HCT116 (cell line): ENCODE measurements at regions not wholly inside any gene's neighbourhood (a gene's known extent, or its start where the extent isn't known, plus 50 kb on each side); places are given as distances from the start of the nearest gene placed in this dataset.

Source experiments
- ATAC-seq: fragments of 200-7000 bp; cut with Tn5 transposase; 2 replicates; pipeline ENCODE4 v1.9.1; 2020; ENCODE audit warnings: mild to moderate bottlenecking, moderate library complexity
- BruUV-seq: library from RNA; stranded (reverse); fragments of 400-500 nt; replicated peaks from 2 replicates; lab custom pipeline; 2021; lab: Mats Ljungman, UMichigan
- CTCF ChIA-PET: fragments of 300-600 bp; sonication (Branson Sonifier 250); formaldehyde crosslinking; loops from one replicate; lab custom pipeline; 2021; ENCODE audit warnings: antibody characterized with exemption; lab: Charles Lee
- POLR2A ChIA-PET: fragments of 300-600, 350-600 bp; sonication (Branson Sonifier 250); formaldehyde crosslinking; loops from one replicate; lab custom pipeline; 2021; ENCODE audit warnings: antibody characterized with exemption; lab: Charles Lee
- RAD21 ChIA-PET, 2 experiments: fragments of 300-600 bp; sonication (Branson Sonifier 250); formaldehyde crosslinking; loops; one replicate each; lab custom pipeline; 2023; ENCODE audit warnings: low total read pairs in 2 of 2; ENCODE audit not compliant: uncharacterized antibody in 2 of 2, unreplicated experiment in 2 of 2, low non-redundant PET in 1 of 2; lab: Charles Lee
- DNase-seq: peaks from one replicate; pipeline ENCODE4 v3.0.0-alpha.2; 2010; ENCODE audit warnings: low read depth, low spot score
- H2AFZ ChIP-seq: fragments of 200-600 bp; shearing (Covaris generic), sonication (generic); 2 replicates; pipeline ENCODE4 v1.6.1; 2017; ENCODE audit warnings: low read depth, mixed run types, mixed read lengths, antibody characterized with exemption, low read length; ENCODE audit not compliant: poor library complexity, severe bottlenecking
- H3K27ac ChIP-seq: 2 replicates; pipeline ENCODE4 v1.5.1; 2012; ENCODE audit warnings: low read depth, low read length
- H3K27me3 ChIP-seq: fragments of 200-600 bp; sonication (generic); 2 replicates; pipeline ENCODE4 v1.6.1; 2016; ENCODE audit warnings: mixed run types, low read length, mixed read lengths; ENCODE audit not compliant: insufficient read depth
- H3K36me3 ChIP-seq, 2 experiments: fragments of 200-500 bp in 1 of 2; fragments of 200-600 bp in 1 of 2; sonication (Bioruptor generic) in 1 of 2; sonication (generic) in 1 of 2; 2 replicates each; pipeline versions ENCODE4 v1.5.1 to v1.6.1; 2014 to 2016; ENCODE audit warnings: low read length in 2 of 2, inconsistent platforms in 1 of 2, mixed read lengths in 1 of 2, mixed run types in 1 of 2; ENCODE audit not compliant: insufficient read depth in 2 of 2, control insufficient read depth in 1 of 2
- H3K4me1 ChIP-seq, 2 experiments: fragments of 200-600 bp in 1 of 2; sonication (generic) in 1 of 2; 2 replicates each; pipeline versions ENCODE4 v1.5.1 to v1.6.1; 2012 to 2017; ENCODE audit warnings: low read length in 2 of 2, inconsistent platforms in 1 of 2, mild to moderate bottlenecking in 1 of 2, mixed read lengths in 1 of 2, mixed run types in 1 of 2, moderate library complexity in 1 of 2; ENCODE audit not compliant: insufficient read depth in 2 of 2, control insufficient read depth in 1 of 2
- H3K4me2 ChIP-seq: fragments of 200-600 bp; sonication (generic); 2 replicates; pipeline ENCODE4 v1.6.1; 2017; ENCODE audit warnings: mixed run types, low read length, mixed read lengths
- H3K4me3 ChIP-seq, 2 experiments: fragments of 200-600 bp in 1 of 2; sonication (generic) in 1 of 2; replicated peaks in 1 of 2; 2 replicates each; pipeline ENCODE4 v1.5.1; 2011 to 2016; ENCODE audit warnings: low read length in 2 of 2, control low read depth in 1 of 2, low read depth in 1 of 2, mild to moderate bottlenecking in 1 of 2, mixed read lengths in 1 of 2, mixed run types in 1 of 2
- H3K79me2 ChIP-seq: fragments of 200-600 bp; sonication (generic); 2 replicates; pipeline ENCODE4 v1.6.1; 2017; ENCODE audit warnings: mild to moderate bottlenecking, mixed run types, low read length, moderate library complexity, mixed read lengths; ENCODE audit not compliant: insufficient read depth
- H3K9ac ChIP-seq: fragments of 200-600 bp; sonication (generic); 2 replicates; pipeline ENCODE4 v1.6.1; 2016; ENCODE audit warnings: low read length, mixed read lengths
- H3K9me2 ChIP-seq: fragments of 200-600 bp; sonication (generic), shearing (Covaris generic); 2 replicates; pipeline ENCODE4 v1.6.1; 2017; ENCODE audit warnings: mixed run types, mild to moderate bottlenecking, moderate library complexity; ENCODE audit not compliant: insufficient read depth
- H3K9me3 ChIP-seq, 2 experiments: fragments of 200-500 bp in 1 of 2; fragments of 200-600 bp in 1 of 2; sonication (Bioruptor generic) in 1 of 2; sonication (generic) in 1 of 2; 2 replicates each; pipeline ENCODE4 v1.6.1; 2014 to 2017; ENCODE audit warnings: low read length in 2 of 2, mixed read lengths in 2 of 2, inconsistent platforms in 1 of 2, low read depth in 1 of 2, mild to moderate bottlenecking in 1 of 2, mixed run types in 1 of 2, moderate library complexity in 1 of 2; ENCODE audit not compliant: control insufficient read depth in 1 of 2, insufficient read depth in 1 of 2
- H4K20me1 ChIP-seq: fragments of 200-600 bp; sonication (generic), shearing (Covaris generic); 2 replicates; pipeline ENCODE4 v1.6.1; 2017; ENCODE audit warnings: mixed run types, mild to moderate bottlenecking, moderate library complexity; ENCODE audit not compliant: insufficient read depth
- CBX3 ChIP-seq: IDR thresholded peaks from 2 replicates; pipeline ENCODE4 v1.6.1; 2012; ENCODE audit warnings: low read depth
- EGR1 ChIP-seq: IDR thresholded peaks from 2 replicates; pipeline ENCODE4 v1.6.1; 2012; ENCODE audit warnings: low read depth
- ELF1 ChIP-seq: IDR thresholded peaks from 2 replicates; pipeline ENCODE4 v1.6.1; 2012; ENCODE audit warnings: low read depth, borderline replicate concordance
- FOSL1 ChIP-seq: IDR thresholded peaks from 2 replicates; pipeline ENCODE4 v1.6.1; 2012; ENCODE audit warnings: low read depth
- POLR2AphosphoS5 ChIP-seq: IDR thresholded peaks from 2 replicates; pipeline ENCODE4 v1.6.1; 2011; ENCODE audit warnings: mild to moderate bottlenecking, low read depth, low read length, moderate library complexity
- SIN3A ChIP-seq: IDR thresholded peaks from 2 replicates; pipeline ENCODE4 v1.6.1; 2012; ENCODE audit warnings: low read depth
- TCF7L2 ChIP-seq: IDR thresholded peaks from 2 replicates; pipeline ENCODE4 v1.7.0; 2011; ENCODE audit warnings: borderline replicate concordance, inconsistent platforms; ENCODE audit not compliant: insufficient read depth, insufficient read length; ENCODE audit errors: extremely low read depth
- YY1 ChIP-seq: IDR thresholded peaks from 2 replicates; pipeline ENCODE4 v1.6.1; 2011; ENCODE audit warnings: low read length, low read depth, moderate library complexity, mild to moderate bottlenecking; ENCODE audit not compliant: insufficient replicate concordance; ENCODE audit errors: extremely low read depth
- ZNF274 ChIP-seq: fragments of 200-500 bp; sonication (Bioruptor generic); IDR thresholded peaks from 2 replicates; pipeline ENCODE4 v1.6.1; 2014; ENCODE audit warnings: mild to moderate bottlenecking, low read depth, low read length, inconsistent platforms
- intact Hi-C: fragments of 100-400 bp; cut with micrococcal nuclease; formaldehyde crosslinking; loops from 2 replicates; pipeline ENCODE4 v1.10.0; 2022
- TF ChIP-seq, protein P1 (sequence below), 3 experiments: fragments of 200-600 bp in 1 of 3; sonication (generic) in 1 of 3; IDR thresholded peaks in 2 of 3; conservative IDR thresholded peaks in 1 of 3; 2 replicates each; pipeline ENCODE4 v1.5.1; 2012 to 2017; ENCODE audit warnings: low read depth in 2 of 3, low read length in 2 of 3, antibody characterized with exemption in 1 of 3, borderline replicate concordance in 1 of 3, control low read depth in 1 of 3, mild to moderate bottlenecking in 1 of 3, mixed read lengths in 1 of 3, mixed run types in 1 of 3, moderate library complexity in 1 of 3; ENCODE audit not compliant: insufficient read depth in 1 of 3

DNA sequence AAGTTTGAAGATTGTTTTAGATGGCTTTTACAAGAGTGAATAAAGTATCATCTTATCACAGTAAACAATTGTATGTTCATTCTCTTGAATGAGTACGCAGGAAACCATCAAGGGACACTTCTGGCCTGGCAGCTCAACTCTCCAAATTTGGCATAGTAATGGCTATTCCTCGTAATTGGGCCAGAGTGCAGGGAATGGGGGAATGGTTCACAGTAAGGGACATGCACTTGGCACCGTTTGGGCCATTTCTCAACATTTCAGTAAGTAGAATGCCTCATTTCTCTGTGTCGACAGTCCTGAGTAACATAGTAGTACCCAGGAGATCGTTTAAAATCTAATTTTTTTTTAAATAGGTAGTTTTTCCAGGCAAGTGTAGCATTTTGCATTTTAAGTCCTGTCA is 309.6 kb downstream of the KCNJ2 start (continued):
- no peak for TF ChIP-seq FOSL1
- TF ChIP-seq ELF1, result no peak
- no peak for TF ChIP-seq CBX3
- no peak for TF ChIP-seq ZNF274
- no peak for TF ChIP-seq TCF7L2
- no peak for TF ChIP-seq POLR2AphosphoS5
- TF ChIP-seq, protein P1, sequence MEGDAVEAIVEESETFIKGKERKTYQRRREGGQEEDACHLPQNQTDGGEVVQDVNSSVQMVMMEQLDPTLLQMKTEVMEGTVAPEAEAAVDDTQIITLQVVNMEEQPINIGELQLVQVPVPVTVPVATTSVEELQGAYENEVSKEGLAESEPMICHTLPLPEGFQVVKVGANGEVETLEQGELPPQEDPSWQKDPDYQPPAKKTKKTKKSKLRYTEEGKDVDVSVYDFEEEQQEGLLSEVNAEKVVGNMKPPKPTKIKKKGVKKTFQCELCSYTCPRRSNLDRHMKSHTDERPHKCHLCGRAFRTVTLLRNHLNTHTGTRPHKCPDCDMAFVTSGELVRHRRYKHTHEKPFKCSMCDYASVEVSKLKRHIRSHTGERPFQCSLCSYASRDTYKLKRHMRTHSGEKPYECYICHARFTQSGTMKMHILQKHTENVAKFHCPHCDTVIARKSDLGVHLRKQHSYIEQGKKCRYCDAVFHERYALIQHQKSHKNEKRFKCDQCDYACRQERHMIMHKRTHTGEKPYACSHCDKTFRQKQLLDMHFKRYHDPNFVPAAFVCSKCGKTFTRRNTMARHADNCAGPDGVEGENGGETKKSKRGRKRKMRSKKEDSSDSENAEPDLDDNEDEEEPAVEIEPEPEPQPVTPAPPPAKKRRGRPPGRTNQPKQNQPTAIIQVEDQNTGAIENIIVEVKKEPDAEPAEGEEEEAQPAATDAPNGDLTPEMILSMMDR (IDR thresholded peaks at IDR 0.05 in 2 of 3, conservative IDR thresholded peaks at IDR 0.05 in 1 of 3; ENCODE audit: borderline replicate concordance in 1 of 3, insufficient read depth in 1 of 3, low read depth in 2 of 3, low read length in 2 of 3), result no peak
- TF ChIP-seq, all 23 proteins: peak for 0

DNA sequence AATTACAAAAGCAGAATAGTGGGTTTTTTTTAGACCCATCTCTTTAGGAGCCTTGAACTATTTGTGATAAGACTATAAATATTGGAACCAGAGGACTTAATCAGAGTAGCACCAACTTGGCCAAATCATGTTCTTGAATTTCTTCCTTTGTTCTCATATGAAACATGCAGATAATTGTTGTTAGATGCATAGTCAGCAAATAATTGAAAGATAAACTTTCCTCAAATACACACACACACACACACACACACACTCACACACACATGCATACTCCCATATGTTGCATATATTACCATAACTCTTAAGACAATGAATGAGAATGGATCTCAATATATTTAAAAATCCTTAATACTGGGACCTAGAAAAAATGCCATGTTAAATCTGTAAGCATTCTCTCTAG is 310.4 kb downstream of the KCNJ2 start:
- no peaks in the 10 kb centered on the region for H3K4me1 ChIP-seq
- H3K27me3 ChIP-seq, result no peaks in the 10 kb centered on the region
- intact Hi-C loops, result no loop called here
- H3K4me3 ChIP-seq, result no peak overlapping the region
- H3K36me3 ChIP-seq, result no peaks in the 10 kb centered on the region
- no peak for TF ChIP-seq EGR1
- no peak for TF ChIP-seq SIN3A
- TF ChIP-seq YY1, result no peak
- TF ChIP-seq, all 23 proteins: peak for 0
- H3K79me2 ChIP-seq, result no peaks in the 10 kb centered on the region
- DNase-seq (no peak), ATAC-seq (no peak)
- H3K27ac ChIP-seq, result no peak overlapping the region
- no peak overlapping the region for H2AFZ ChIP-seq
- H4K20me1 ChIP-seq, result no peaks in the 10 kb centered on the region
- POLR2A ChIA-PET, result no interaction called here
- no TSS peak for BruUV-seq
- RAD21 ChIA-PET, result no interaction called here
- H3K9me3 ChIP-seq, result peaks cover 0 to 23% of the 10 kb centered on the region in 2 experiments; a peak in 2 of 4 replicates
- no peak overlapping the region for H3K9ac ChIP-seq
- CTCF ChIA-PET, result no interaction called here
- H3K9me2 ChIP-seq, result no peaks in the 10 kb centered on the region
- no peak overlapping the region for H3K4me2 ChIP-seq
